T47D (cell line): ENCODE measurements at regions not wholly inside any gene's neighbourhood (a gene's known extent, or its start where the extent isn't known, plus 50 kb on each side); places are given as distances from the start of the nearest gene placed in this dataset.

Experiments used
- DNase-seq, 2 experiments: peaks; one replicate each; pipeline versions ENCODE4 v3.0.0 to v3.0.0-alpha.2; 2011 to 2012; ENCODE audit warnings: low read depth in 1 of 2, low spot score in 1 of 2
- JUND ChIP-seq: IDR thresholded peaks from 2 replicates; pipeline ENCODE4 v1.6.1; 2012; ENCODE audit warnings: low read depth
- in situ Hi-C: cut with HindIII; loops from 2 replicates; pipeline ENCODE4 v1.10.0; 2016; ENCODE audit warnings: low sequenced_read_pairs, low pct_unique_long_range_greater_than_20kb

DNA sequence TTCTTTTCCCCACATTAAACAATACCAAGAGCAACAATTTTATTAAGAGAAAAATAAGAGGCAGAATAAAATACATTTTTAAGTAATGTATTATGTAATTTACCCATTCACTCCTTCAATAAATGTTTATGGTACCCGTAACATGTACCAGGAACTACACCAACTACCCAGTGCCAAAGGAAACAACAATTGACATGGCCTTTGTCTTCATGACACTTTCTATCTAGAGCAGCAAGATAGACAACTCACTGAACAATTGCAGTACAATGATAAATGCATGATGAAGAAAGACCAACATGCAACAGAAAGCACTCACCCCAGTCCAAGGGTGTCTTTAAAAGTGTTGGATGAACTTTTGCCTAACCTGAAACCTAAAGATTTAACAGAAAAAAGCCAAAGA lies 493.8 kb downstream of the IGSF11 start:
- TF ChIP-seq JUND = no peak
- in situ Hi-C loops = no loop called here
- no peak for DNase-seq

DNA sequence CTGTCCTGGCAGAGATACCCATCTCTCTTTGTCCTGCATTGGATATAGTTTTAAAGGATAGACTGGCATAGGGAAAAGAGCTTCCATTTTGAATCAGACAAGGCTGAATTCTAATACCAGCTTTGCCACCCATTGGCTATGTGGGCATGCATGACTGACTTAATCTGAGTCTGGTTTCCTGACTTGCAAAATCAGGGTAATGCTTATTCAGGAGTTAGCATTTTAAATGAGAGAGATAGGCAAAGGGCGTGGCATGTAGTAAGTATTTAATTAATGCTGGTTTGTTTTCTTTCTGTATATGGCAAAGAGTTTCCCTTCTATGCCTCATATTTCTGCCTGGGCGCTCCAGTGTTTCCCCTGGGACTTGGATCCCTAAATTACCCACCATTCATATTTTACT lies 492.9 kb downstream of the IGSF11 start:
- DNase-seq = no peak
- in situ Hi-C loops = no loop called here
- no peak for TF ChIP-seq JUND

- no peak for TF ChIP-seq JUND
- in situ Hi-C loops = no loop called here
- DNase-seq = no peak
These were observed 490.8 kb downstream of the IGSF11 start for GRCh38 chr3:118543832-118544231.

- in situ Hi-C loops = no loop called here
- DNase-seq = no peak
- TF ChIP-seq JUND = no peak
These were observed 490.2 kb downstream of the IGSF11 start for GRCh38 chr3:118544458-118544857.

DNA sequence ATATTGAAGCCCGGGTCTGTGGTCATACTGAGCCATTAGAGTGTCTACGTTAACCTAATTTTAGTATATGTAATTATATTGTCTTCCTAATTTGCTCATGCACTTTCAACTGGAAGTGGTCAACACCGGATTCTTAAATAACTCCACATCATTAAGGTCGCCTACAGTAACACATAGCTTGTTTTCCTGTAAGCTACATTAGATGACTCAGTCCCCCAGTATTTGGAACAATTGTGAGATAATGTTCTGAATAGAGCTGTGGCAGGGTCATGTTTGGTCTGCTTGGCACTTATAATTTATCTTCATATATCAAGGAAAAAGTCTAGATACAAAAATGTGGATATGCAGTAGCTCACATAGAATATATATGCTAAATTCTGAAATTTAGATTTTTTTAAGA lies 486.2 kb downstream of the IGSF11 start:
- DNase-seq = no peak
- TF ChIP-seq JUND = no peak
- in situ Hi-C loops = no loop called here

DNA sequence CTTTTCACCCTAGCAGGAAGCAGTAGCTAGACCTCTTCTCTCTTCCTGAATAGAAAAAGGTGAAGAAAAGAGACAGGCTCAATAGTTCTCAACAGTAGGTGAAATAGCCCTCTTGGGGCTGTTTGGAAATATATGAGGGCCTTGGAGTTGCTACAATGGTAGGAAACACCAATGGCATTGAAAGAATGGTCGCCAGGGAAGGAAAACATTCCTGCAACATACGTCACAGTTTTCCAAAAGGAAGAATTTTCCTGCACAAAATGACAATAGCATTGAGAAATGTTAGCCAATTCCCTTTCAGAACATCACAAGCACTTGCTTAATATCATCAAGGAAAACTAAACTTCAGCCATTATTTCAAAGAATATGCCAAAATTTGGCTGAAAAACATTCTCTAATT lies 484.5 kb downstream of the IGSF11 start:
- DNase-seq = no peak
- in situ Hi-C loops = no loop called here
- TF ChIP-seq JUND = no peak

DNA sequence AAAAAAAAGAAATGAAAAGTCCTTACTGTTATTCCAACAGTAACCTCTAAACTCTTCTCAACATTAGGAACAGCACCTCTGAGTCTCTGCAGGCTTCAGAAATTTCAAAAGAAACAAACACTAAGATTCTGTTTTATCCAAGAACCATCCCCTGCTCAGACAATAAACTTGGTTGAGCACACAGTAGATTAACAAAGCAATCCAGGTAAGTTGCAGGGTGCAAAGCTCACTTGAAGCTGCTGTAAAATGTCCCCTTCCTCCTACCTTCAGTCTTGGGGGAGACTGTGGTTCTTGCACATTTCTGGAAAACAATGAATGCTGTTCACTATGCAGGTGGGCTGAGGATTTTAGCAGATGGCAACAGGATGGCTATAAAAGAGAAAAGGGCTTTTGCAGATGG lies 484.1 kb downstream of the IGSF11 start:
- in situ Hi-C loops = no loop called here
- DNase-seq = no peak
- TF ChIP-seq JUND = no peak

- in situ Hi-C loops = no loop called here
- no peak for TF ChIP-seq JUND
- no peak for DNase-seq
These were observed 480.4 kb downstream of the IGSF11 start for GRCh38 chr3:118554148-118554838.

GRCh38 chr3:118556983-118557382 lies 477.7 kb downstream of the IGSF11 start:
- TF ChIP-seq JUND = no peak
- in situ Hi-C loops = no loop called here

GRCh38 chr3:118557513-118557912 lies 477.1 kb downstream of the IGSF11 start:
- no peak for DNase-seq
- in situ Hi-C loops = no loop called here
- TF ChIP-seq JUND = no peak

More at GRCh38 chr3:118556983-118557382, 477.7 kb downstream of the IGSF11 start:
- no peak for DNase-seq

DNA sequence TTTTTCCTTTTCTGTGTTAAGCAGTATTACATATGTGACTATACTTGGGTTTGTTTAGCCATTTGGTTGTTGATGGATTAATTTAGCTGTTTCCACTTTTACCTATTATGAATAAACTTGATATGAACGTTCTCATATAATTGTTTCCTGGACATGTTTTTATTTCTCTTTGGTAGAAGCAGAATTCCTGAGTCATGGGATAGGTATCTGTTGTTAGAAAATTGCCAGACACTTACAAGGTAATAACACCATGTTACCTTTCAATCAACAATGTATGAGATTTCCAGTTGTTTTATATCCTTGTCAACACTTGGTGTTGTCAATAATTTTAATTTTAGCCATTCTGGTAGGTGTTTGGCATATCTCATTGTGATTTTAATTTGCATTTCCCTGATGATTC lies 475.4 kb downstream of the IGSF11 start:
- no peak for TF ChIP-seq JUND

DNA sequence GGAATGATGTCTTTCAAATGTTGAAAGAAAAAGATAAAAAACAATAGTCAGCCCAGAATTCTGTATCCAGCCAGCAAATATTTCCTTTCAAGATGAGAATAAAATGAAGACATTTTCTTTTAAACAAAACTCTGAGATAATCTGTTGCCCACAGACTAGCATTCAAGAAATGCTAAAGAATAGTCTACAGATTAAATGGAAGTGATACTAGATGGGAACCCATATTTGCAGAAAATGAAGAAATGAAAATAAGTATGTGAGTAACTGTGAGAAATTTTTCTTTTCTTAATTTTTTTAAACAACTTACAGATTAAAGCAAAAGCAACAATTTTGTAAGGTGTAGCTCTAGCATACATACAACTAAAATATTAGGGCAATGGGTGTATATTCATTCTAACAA lies 469.8 kb downstream of the IGSF11 start:
- in situ Hi-C loops = no loop called here
- DNase-seq = no peak
- TF ChIP-seq JUND = no peak

More for the DNA sequence above, 475.4 kb downstream of the IGSF11 start:
- DNase-seq = no peak
- in situ Hi-C loops = no loop called here

- DNase-seq = no peak
- no peak for TF ChIP-seq JUND
- in situ Hi-C loops = no loop called here
These were observed 460.7 kb downstream of the IGSF11 start for GRCh38 chr3:118573912-118574311.
